Astrocyte (in vitro differentiated cells and primary cell): ENCODE measurements at regions not wholly inside any gene's neighbourhood (a gene's known extent, or its start where the extent isn't known, plus 50 kb on each side); places are given as distances from the start of the nearest gene placed in this dataset.
A peak's percentile ranks its signal among the peaks of the same experiment; 100 is the strongest.

ENCODE experiments used
- DNase-seq: peaks from one replicate; pipeline ENCODE4 v3.0.0-alpha.2; 2010; ENCODE audit warnings: low read depth
- FAIRE-seq: peaks from 2 replicates; lab custom pipeline; 2011; peaks lifted over from hg19 to GRCh38; lab: Jason Lieb, UNC
- H2AFZ ChIP-seq: 2 replicates; pipeline ENCODE4 v1.6.0; 2012; ENCODE audit warnings: low read depth, low read length, inconsistent platforms
- H3K27ac ChIP-seq: 2 replicates; pipeline ENCODE4 v1.5.1; 2011; ENCODE audit warnings: low read depth, low read length, inconsistent platforms
- H3K27me3 ChIP-seq: 2 replicates; pipeline ENCODE4 v1.6.0; 2011; ENCODE audit warnings: low read length, inconsistent platforms; ENCODE audit not compliant: insufficient read depth
- H3K36me3 ChIP-seq: 2 replicates; pipeline ENCODE4 v1.5.1; 2011; ENCODE audit warnings: low read length, inconsistent platforms; ENCODE audit not compliant: insufficient read depth
- H3K4me1 ChIP-seq: 2 replicates; pipeline ENCODE4 v1.5.1; 2011; ENCODE audit warnings: low read length, inconsistent platforms; ENCODE audit not compliant: insufficient read depth
- H3K4me2 ChIP-seq: 2 replicates; pipeline ENCODE4 v1.6.0; 2012; ENCODE audit warnings: low read length, inconsistent platforms
- H3K4me3 ChIP-seq: 2 replicates; pipeline ENCODE4 v1.5.1; 2011; ENCODE audit warnings: low read depth, mild to moderate bottlenecking, low read length, inconsistent platforms; ENCODE audit not compliant: insufficient read depth
- H3K79me2 ChIP-seq: 2 replicates; pipeline ENCODE4 v1.6.0; 2012; ENCODE audit warnings: mild to moderate bottlenecking, low read length, inconsistent platforms; ENCODE audit not compliant: insufficient read depth
- H3K9ac ChIP-seq: 2 replicates; pipeline ENCODE4 v1.6.0; 2012; ENCODE audit warnings: mild to moderate bottlenecking, low read length, inconsistent platforms
- H3K9me3 ChIP-seq: 2 replicates; pipeline ENCODE4 v1.5.1; 2012; ENCODE audit warnings: low read depth, mild to moderate bottlenecking, low read length, inconsistent platforms; ENCODE audit not compliant: insufficient read depth
- H4K20me1 ChIP-seq: 2 replicates; pipeline ENCODE4 v1.6.0; 2012; ENCODE audit warnings: low read length, inconsistent platforms; ENCODE audit not compliant: insufficient read depth
- H3K27ac Mint-ChIP-seq: one replicate; pipeline ENCODE4 v1.8.0; 2021; ENCODE audit warnings: mild to moderate bottlenecking, mixed read lengths; ENCODE audit not compliant: unreplicated experiment
- H3K27me3 Mint-ChIP-seq: one replicate; pipeline ENCODE4 v1.8.0; 2021; ENCODE audit warnings: low read depth, mixed read lengths; ENCODE audit not compliant: unreplicated experiment
- H3K36me3 Mint-ChIP-seq: one replicate; pipeline ENCODE4 v1.8.0; 2021; ENCODE audit warnings: low read depth, mixed read lengths; ENCODE audit not compliant: unreplicated experiment
- H3K4me1 Mint-ChIP-seq: one replicate; pipeline ENCODE4 v1.8.0; 2021; ENCODE audit warnings: low read depth, mixed read lengths; ENCODE audit not compliant: unreplicated experiment
- H3K4me3 Mint-ChIP-seq: one replicate; pipeline ENCODE4 v1.8.0; 2021; ENCODE audit warnings: mild to moderate bottlenecking, moderate library complexity, mixed read lengths; ENCODE audit not compliant: unreplicated experiment
- H3K9me3 Mint-ChIP-seq: one replicate; pipeline ENCODE4 v1.8.0; 2021; ENCODE audit warnings: mild to moderate bottlenecking, mixed read lengths; ENCODE audit not compliant: unreplicated experiment
- CTCF ChIP-seq: IDR thresholded peaks from 2 replicates; pipeline ENCODE4 v1.5.1; 2011; ENCODE audit warnings: low read depth, mild to moderate bottlenecking, inconsistent platforms, low read length, moderate library complexity; ENCODE audit not compliant: insufficient read depth
- EZH2 ChIP-seq: IDR thresholded peaks from 2 replicates; pipeline ENCODE4 v1.6.1; 2012; ENCODE audit warnings: mild to moderate bottlenecking, low read length, inconsistent platforms; ENCODE audit not compliant: insufficient read depth

- H3K9me3 Mint-ChIP-seq, result no peaks in the 10 kb centered on the region
- no peak for TF ChIP-seq CTCF
- TF ChIP-seq EZH2, result no peak
- no peak overlapping the region for H3K4me3 ChIP-seq
- H3K27ac ChIP-seq, result no peak overlapping the region
- no peak overlapping the region for H3K4me3 Mint-ChIP-seq
- FAIRE-seq (no peak), DNase-seq (no peak)
- no peak overlapping the region for H3K27ac Mint-ChIP-seq
- H3K4me2 ChIP-seq, result no peak overlapping the region
- H2AFZ ChIP-seq, result no peak overlapping the region
- H3K27me3 ChIP-seq, result no peaks in the 10 kb centered on the region
- peaks cover 2% of the 10 kb centered on the region for H3K36me3 Mint-ChIP-seq
- no peaks in the 10 kb centered on the region for H4K20me1 ChIP-seq
- H3K27me3 Mint-ChIP-seq, result peaks cover 8% of the 10 kb centered on the region
- no peaks in the 10 kb centered on the region for H3K9me3 ChIP-seq
- H3K79me2 ChIP-seq, result no peaks in the 10 kb centered on the region
- H3K4me1 ChIP-seq, result peaks cover 7% of the 10 kb centered on the region
- peaks cover 15% of the 10 kb centered on the region for H3K4me1 Mint-ChIP-seq
- no peak overlapping the region for H3K9ac ChIP-seq
- no peaks in the 10 kb centered on the region for H3K36me3 ChIP-seq
These were observed 318.2 kb upstream of the CLINT1 start for GRCh38 chr5:158177146-158177545.

GRCh38 chr5:158175934-158176481 is 317.1 kb upstream of the CLINT1 start:
- Histone ChIP-seq H3K4me2 (peak overlapping the region; percentile 17), H3K4me1 (peaks cover 7% of the 10 kb centered on the region), H3K27me3 (peaks cover 4% of the 10 kb centered on the region), H3K79me2 (no peaks in the 10 kb centered on the region), H4K20me1 (no peaks in the 10 kb centered on the region), H3K36me3 (no peaks in the 10 kb centered on the region), H3K9me3 (no peaks in the 10 kb centered on the region), H3K4me3 (no peak overlapping the region), H2AFZ (no peak overlapping the region), H3K27ac (no peak overlapping the region), H3K9ac (peak overlapping the region; percentile 21)
- DNase-seq, result no peak
- H3K4me3 Mint-ChIP-seq, result no peak overlapping the region
- no peak for FAIRE-seq
- peaks cover 10% of the 10 kb centered on the region for H3K27me3 Mint-ChIP-seq
- H3K36me3 Mint-ChIP-seq, result peaks cover 2% of the 10 kb centered on the region
- H3K4me1 Mint-ChIP-seq, result peaks cover 15% of the 10 kb centered on the region
- no peaks in the 10 kb centered on the region for H3K9me3 Mint-ChIP-seq
- TF ChIP-seq CTCF, result no peak
- no peak for TF ChIP-seq EZH2
- H3K27ac Mint-ChIP-seq, result no peak overlapping the region
